GM19324 (cell line): ENCODE measurements at regions not wholly inside any gene's neighbourhood (a gene's known extent, or its start where the extent isn't known, plus 50 kb on each side); places are given as distances from the start of the nearest gene placed in this dataset.
"Not testable (repeated sequence)": the region's sequence is repeated elsewhere in the genome, so short reads cannot be mapped to it uniquely, and the experiment has no call there.

Experiments
- ATAC-seq: cut with Tn5 transposase; IDR thresholded peaks from one replicate; pipeline ENCODE4 v1.9.1; 2021; ENCODE audit warnings: mild to moderate bottlenecking, moderate library complexity; ENCODE audit not compliant: unreplicated experiment, low FRiP score

DNA sequence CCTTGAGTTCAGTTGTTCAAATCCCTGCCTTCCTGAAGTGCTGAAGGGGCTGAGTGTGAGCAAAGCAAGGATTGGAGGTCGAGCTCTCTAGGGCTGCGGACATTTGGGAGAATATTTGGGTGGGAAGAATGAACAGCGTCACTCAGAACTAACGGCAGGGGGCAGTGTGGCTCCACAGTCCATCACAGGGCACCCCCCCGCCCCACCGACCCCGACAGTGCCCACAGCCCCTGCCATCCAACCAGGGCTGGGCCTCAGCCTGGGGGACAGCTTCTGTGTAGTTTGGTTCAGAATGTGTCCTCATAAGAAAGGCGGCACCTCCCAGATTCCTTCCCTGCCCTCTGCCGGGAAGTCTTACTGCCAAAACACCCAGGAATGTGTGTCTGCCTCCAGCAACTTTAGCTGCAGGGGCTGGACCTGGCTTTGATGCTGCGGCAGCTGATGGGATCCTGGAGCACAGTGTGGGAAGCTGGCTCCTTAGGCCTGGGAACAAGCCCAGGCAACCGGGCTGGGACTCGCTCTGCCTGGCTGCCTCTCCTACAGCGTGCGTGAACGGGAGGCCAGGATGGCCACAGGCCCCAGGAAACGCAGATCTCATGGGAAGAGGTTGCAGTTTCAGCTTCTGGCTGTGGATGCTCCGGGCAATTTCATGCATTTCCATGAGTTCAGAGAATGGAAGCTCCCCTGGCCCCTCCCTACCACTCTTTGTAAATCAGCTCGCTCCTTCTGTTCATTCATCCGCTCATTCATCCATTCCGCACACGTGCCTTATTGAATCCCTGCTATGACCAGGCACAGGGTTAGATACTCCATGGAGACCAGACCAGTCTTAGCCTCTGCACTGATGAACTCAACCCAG, 104.9 kb upstream of the TMPRSS2 start:
- no peak for ATAC-seq

DNA sequence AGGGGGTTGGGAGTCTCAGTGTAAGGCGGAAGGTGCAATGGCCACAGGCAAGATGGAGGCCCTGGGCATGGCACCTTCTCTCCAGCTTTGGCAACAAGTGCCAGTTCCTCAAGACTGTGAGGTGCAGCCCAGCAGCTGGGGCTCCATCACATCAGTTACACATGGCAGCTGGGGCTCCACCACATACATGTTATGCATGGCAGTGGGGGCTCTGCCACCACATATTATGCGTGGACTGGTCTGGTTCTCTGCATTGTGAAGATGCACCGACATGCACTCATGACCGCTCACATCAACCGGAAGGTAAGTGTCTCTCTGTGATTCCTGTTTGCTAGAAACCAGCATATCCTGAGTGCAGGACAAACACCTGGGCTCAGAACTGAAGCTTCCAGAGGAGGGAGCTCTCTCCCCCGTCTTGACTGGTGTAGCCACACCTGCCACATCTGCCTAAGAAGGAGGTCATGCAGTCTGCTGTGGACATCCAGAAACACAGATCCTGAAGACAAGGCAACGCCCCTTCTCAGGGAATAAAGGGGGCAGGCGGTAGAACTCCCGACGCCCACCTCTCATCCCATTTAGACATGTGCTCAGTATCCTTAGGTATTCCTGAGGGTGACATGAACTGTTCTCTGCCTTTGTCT, 104.1 kb upstream of the TMPRSS2 start:
- no peak for ATAC-seq

DNA sequence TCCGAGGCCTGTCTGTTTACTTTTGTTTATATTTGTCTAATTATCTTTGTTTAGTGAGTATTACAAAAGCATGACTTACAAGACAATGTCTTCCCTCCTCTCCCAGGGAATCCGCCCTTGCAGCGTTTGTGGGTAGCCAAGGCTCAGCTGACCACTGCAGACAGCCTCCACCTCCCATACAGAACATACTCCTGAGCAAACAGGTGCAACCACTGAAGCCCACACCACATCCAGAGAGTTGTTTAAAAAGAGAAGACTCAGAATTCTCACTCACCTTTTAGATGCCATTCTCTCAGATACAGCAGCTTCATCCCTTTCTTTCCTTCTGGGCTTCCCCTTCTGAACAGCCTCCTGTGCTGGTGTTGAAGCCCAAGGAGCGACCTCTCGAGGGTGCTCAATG, 103.5 kb upstream of the TMPRSS2 start:
- ATAC-seq, result no peak

GRCh38 chr21:41610840-41611115, 102.8 kb upstream of the TMPRSS2 start:
- ATAC-seq, result not testable (repeated sequence)

DNA sequence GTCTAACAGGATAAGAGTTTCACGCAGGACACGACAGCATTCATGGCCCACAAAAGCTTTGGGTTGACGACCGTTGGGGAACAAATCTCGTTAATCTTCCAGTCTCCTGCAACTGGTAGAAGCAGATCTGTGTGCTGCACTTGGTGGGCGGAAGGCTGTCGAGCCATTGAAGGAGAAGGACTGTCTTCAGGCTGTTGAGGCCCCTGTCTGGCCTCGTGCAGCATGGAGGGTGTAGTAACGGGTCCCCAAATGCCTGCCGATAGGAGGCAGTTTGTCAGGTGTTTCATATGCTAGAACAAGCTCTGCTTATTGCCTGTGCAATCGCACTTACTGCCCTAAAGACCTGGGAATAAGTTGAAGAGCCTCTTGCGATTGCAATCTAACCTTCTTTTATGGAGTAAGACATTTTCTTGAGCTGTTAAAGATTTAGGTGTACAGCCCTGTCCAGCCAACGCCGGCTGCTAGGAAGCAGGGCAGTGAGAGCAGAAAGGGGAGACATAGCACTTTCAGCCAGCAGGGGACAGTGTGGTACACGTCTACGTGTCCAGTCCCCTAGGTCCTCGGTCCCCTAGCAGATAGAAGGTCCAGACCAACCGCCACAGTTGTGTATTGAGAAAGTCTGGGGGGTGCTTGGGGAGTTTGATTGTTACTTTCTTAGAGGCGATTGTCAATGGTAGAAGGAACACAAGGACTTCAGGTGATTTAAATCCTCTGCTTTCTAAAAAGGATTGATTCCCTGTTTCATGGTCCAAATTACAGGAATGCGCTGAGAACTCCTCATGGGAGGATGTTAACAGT, 102.3 kb upstream of the TMPRSS2 start:
- no peak for ATAC-seq

DNA sequence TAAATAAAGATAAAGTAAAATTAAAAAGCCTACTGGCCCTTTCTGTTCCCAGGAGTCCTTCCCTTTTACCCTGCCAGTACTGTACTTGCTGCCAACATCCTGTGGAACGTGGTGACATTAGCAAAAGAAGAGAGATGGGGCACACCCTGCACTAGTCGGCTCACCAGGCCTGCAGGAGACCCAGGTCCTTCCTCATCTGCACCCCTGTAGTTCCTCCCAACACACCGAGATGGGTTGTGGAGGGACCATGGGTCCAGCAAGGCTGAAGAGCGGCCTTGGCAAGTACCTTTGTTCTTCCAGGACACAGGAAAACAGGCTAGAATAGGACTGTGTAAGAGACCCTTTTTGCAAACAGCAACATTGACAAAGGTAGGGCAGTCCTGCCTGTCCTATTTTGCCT, 98.7 kb upstream of the TMPRSS2 start:
- no peak for ATAC-seq

DNA sequence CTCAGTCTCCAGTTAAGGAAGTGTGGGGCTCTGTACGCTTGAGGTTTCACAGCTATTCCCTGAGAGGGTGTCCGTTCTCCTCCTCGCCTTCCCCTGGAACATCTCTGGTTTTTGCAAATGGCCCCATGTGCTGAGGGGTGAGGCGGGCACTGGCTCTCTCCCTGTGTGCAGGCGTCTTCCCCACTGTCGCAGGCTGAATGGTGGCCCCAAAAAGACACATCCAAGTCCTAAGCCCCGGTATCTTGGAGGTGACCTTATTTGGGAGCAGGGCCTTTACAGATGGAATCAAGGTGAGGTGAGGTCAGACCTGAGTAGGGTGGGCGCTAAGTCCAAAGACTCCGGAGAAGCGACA, 98.0 kb upstream of the TMPRSS2 start:
- ATAC-seq, result no peak

GRCh38 chr21:41605178-41605933, 97.4 kb upstream of the TMPRSS2 start:
- no peak for ATAC-seq

GRCh38 chr21:41604583-41605041, 96.7 kb upstream of the TMPRSS2 start:
- ATAC-seq, result no peak

DNA sequence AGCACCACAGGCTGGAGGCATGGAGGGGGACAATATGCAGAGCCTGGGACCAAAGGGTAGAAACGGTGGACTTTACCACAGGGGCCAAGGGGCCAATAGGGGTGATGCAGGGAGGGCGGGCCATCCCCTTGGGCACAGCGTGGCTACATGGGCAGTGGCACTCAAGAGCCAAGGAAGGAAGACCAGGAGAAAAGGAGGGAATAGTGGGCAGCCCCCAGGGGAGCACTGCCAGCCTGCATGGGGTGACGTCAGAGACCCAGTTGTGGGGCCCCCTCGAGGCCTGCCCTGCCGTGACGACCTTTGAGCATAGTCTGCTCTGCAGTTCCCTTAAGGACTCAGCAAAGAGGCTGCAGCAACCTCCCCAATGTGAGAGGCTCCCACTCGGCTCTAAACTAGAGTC, 95.5 kb upstream of the TMPRSS2 start:
- no peak for ATAC-seq

GRCh38 chr21:41602531-41602930, 94.6 kb upstream of the TMPRSS2 start:
- ATAC-seq, result no peak

GRCh38 chr21:41601573-41602368, 93.8 kb upstream of the TMPRSS2 start:
- no peak for ATAC-seq

GRCh38 chr21:41600961-41601572, 93.1 kb upstream of the TMPRSS2 start:
- no peak for ATAC-seq

DNA sequence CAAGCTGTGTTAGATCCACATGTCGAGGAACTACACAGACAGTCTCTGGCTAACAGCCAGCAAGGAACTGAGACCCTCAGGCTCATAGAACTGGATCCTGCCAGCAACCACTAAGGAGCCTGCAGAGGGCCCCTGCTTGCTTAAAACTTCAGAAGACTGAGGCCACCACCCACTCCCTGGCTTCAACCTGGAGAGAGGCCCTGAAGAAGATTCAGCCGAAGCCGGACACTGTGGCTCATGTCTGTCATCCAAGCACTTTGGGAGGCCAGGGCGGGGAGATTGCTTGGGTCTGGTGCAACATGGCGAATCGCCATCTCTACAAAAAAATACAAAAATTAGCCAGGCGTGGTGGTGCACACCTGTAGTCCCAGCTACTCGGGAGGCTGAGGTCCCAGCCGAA, 92.6 kb upstream of the TMPRSS2 start:
- no peak for ATAC-seq

DNA sequence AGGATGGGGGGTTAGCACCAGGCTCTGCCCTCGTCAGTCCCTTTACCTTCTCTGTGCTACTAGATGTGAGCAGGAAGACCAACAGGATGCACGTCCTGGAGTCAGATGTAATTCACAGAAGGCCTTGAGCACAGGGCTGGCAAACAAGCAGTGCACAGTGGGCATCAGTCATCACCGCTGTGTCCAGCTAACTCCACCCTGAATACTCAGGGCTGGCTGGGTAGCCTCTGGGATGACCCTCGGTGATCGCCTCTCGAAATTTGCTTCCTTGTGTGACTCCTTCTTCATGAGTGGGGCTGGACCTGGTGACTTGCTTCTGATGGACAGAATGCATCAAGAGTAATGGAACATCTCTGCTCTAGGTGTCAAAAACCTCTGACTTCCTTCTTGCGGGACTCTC, 92.2 kb upstream of the TMPRSS2 start:
- no peak for ATAC-seq

DNA sequence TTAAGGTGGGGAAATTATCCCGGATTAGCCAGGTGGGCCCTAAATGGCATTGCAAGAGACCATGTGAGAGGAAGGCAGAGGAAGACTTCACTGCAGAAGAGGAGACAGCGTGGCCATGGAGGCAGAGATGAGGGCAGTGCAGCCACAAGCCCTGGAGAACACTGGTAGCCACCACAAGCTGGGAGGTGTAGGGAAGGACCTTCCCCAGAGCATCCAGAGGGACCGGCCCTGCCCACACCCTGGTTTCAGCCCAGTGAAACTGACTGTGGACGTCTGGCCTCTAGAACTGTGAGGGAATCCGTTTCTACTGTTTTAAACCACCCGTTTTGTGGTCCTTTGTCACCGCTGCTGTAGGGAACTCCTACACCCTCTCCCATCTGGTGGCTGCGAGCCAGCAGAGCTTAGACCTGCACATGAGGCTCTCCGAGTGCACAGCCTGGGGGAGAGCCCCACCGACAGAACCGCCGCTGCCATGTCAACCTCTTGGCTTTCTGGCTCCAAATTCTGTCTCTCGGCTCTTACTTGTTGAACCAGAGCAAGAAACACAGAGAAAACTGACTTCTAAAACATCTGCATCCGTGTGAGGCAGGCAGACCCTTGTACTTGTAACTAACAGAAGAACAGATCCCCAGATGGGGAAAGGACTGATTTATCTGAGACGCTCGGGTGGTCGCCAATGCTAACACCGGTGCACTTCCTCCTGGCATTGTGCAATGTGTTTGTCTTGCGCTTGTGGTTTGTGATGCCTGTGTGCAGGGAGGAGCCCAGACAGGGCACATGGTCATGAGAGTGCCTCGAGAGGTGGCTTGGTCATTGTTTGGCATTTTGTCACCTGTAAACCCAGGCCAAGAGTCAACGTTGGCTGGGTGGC, 90.8 kb upstream of the TMPRSS2 start:
- ATAC-seq, result no peak

GRCh38 chr21:41597811-41598231, 89.9 kb upstream of the TMPRSS2 start:
- no peak for ATAC-seq

- ATAC-seq, result no peak
These were observed 89.3 kb upstream of the TMPRSS2 start for GRCh38 chr21:41597227-41597626.
